ENCODE measurements at regions not wholly inside any gene's neighbourhood (a gene's known extent, or its start where the extent isn't known, plus 50 kb on each side); places are given as distances from the start of the nearest gene placed in this dataset.

DNA sequence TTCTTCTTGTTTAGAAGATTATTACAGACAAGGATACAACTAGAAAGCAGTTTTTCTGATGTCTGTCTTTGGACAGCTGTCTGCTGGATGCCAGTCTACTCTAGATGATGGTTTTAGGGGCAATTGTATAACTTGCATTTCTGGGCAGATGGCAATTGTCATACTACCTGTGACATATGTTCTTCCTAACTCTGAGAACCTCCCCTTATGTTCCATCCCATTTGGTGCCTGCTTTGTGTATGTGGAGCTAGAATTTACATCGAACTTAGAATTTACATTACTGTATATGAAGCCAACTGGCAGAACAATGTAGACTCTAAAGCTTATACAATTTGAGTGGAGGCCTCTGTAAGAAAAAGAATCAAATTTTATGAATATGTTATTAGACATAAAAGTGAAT is 430.2 kb upstream of the SEL1L start (continued):
- TF ChIP-seq EZH2 (IDR thresholded peaks at IDR 0.05; ENCODE audit: borderline replicate concordance, insufficient read depth, low read length, poor library complexity, severe bottlenecking): no peak

DNA sequence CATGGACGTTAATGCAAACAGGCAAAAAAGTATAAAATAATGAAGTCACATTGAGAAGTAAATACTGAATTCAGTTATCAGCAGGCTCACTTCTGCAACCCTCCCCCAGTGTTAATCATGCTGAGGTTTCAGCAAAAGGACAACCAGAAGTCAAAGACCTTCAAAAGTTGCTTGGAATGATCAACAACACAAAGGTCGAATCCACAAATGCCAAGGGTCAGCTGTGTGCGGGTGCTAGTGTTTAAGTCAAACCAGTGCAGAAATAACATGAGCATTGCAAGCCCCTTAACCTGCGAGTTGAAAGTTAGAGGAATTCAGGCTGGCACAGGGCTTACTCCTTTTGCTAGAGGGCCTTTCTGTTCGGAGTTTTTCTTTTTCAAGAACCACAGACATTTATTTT is 436.7 kb upstream of the SEL1L start:
- no peaks in the 10 kb centered on the region for H3K79me2 ChIP-seq (replicated peaks; ENCODE audit: insufficient read depth, low read length)
- H3K4me2 ChIP-seq (ENCODE audit: low read length): no peak overlapping the region
- H3K9ac ChIP-seq (ENCODE audit: low read length): no peak overlapping the region
- no peak overlapping the region for H2AFZ ChIP-seq (ENCODE audit: low read depth, low read length)
- no peaks in the 10 kb centered on the region for H3K36me3 ChIP-seq (ENCODE audit: insufficient read depth, low read length)
- H3K27me3 ChIP-seq (ENCODE audit: insufficient read depth, low read depth, low read length): no peaks in the 10 kb centered on the region
- H3F3A ChIP-seq (ENCODE audit: insufficient read depth, low read length, poor library complexity, severe bottlenecking): no peaks in the 10 kb centered on the region
- no peak overlapping the region for H3K4me3 ChIP-seq (ENCODE audit: low read length)
- H3K27ac ChIP-seq (ENCODE audit: low read length): no peak overlapping the region
- TF ChIP-seq, protein P1, sequence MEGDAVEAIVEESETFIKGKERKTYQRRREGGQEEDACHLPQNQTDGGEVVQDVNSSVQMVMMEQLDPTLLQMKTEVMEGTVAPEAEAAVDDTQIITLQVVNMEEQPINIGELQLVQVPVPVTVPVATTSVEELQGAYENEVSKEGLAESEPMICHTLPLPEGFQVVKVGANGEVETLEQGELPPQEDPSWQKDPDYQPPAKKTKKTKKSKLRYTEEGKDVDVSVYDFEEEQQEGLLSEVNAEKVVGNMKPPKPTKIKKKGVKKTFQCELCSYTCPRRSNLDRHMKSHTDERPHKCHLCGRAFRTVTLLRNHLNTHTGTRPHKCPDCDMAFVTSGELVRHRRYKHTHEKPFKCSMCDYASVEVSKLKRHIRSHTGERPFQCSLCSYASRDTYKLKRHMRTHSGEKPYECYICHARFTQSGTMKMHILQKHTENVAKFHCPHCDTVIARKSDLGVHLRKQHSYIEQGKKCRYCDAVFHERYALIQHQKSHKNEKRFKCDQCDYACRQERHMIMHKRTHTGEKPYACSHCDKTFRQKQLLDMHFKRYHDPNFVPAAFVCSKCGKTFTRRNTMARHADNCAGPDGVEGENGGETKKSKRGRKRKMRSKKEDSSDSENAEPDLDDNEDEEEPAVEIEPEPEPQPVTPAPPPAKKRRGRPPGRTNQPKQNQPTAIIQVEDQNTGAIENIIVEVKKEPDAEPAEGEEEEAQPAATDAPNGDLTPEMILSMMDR (IDR thresholded peaks at IDR 0.05; ENCODE audit: poor library complexity, severe bottlenecking): no peak
- TF ChIP-seq TAF1 (IDR thresholded peaks at IDR 0.05; ENCODE audit: low read depth): no peak
- TF ChIP-seq MXI1 (conservative IDR thresholded peaks at IDR 0.05; ENCODE audit: poor library complexity, severe bottlenecking): no peak
- no peak for TF ChIP-seq SMC3 (conservative IDR thresholded peaks at IDR 0.05; ENCODE audit: poor library complexity)
- no peak for TF ChIP-seq RAD21 (conservative IDR thresholded peaks at IDR 0.05)
- TF ChIP-seq, protein P2, sequence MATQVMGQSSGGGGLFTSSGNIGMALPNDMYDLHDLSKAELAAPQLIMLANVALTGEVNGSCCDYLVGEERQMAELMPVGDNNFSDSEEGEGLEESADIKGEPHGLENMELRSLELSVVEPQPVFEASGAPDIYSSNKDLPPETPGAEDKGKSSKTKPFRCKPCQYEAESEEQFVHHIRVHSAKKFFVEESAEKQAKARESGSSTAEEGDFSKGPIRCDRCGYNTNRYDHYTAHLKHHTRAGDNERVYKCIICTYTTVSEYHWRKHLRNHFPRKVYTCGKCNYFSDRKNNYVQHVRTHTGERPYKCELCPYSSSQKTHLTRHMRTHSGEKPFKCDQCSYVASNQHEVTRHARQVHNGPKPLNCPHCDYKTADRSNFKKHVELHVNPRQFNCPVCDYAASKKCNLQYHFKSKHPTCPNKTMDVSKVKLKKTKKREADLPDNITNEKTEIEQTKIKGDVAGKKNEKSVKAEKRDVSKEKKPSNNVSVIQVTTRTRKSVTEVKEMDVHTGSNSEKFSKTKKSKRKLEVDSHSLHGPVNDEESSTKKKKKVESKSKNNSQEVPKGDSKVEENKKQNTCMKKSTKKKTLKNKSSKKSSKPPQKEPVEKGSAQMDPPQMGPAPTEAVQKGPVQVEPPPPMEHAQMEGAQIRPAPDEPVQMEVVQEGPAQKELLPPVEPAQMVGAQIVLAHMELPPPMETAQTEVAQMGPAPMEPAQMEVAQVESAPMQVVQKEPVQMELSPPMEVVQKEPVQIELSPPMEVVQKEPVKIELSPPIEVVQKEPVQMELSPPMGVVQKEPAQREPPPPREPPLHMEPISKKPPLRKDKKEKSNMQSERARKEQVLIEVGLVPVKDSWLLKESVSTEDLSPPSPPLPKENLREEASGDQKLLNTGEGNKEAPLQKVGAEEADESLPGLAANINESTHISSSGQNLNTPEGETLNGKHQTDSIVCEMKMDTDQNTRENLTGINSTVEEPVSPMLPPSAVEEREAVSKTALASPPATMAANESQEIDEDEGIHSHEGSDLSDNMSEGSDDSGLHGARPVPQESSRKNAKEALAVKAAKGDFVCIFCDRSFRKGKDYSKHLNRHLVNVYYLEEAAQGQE (IDR thresholded peaks at IDR 0.05; ENCODE audit: borderline replicate concordance): no peak
- TF ChIP-seq POLR2AphosphoS5 (IDR thresholded peaks at IDR 0.05): no peak
- no peak for TF ChIP-seq EP300 (conservative IDR thresholded peaks at IDR 0.05; ENCODE audit: poor library complexity, severe bottlenecking)
- TF ChIP-seq EZH2 (IDR thresholded peaks at IDR 0.05; ENCODE audit: borderline replicate concordance, insufficient read depth, low read length, poor library complexity, severe bottlenecking): no peak
- H3K9me3 ChIP-seq (ENCODE audit: low read length): no peaks in the 10 kb centered on the region
- no peaks in the 10 kb centered on the region for H4K20me1 ChIP-seq (ENCODE audit: insufficient read depth)
- H3K9me2 ChIP-seq (ENCODE audit: insufficient read depth, low read length): no peaks in the 10 kb centered on the region

DNA sequence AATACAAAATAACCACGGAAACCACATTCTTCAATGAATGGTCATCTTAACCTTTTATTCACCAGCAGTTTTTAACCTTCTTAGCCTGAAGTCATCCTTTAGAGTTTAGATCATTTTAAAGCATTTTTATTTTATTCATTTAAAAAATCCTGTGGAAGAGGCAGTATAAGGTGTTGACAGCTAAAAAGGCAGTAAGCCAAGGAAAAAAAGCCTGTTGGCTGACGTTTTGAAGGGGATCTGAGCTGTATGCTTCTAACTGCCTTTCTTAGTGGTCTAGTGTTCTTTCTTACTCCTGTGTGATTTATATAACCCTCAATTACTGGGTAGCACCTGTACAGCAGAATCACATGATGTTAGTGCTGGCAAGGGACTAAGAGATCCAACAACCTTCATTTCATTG is 438.3 kb upstream of the SEL1L start:
- Histone ChIP-seq H3K9me3 (ENCODE audit: low read length) (no peaks in the 10 kb centered on the region), H3K27me3 (ENCODE audit: insufficient read depth, low read depth, low read length) (no peaks in the 10 kb centered on the region), H3K4me2 (ENCODE audit: low read length) (no peak overlapping the region), H3K9me2 (ENCODE audit: insufficient read depth, low read length) (no peaks in the 10 kb centered on the region), H4K20me1 (ENCODE audit: insufficient read depth) (no peaks in the 10 kb centered on the region), H3K79me2 (replicated peaks; ENCODE audit: insufficient read depth, low read length) (no peaks in the 10 kb centered on the region), H3F3A (ENCODE audit: insufficient read depth, low read length, poor library complexity, severe bottlenecking) (no peaks in the 10 kb centered on the region), H2AFZ (ENCODE audit: low read depth, low read length) (no peak overlapping the region), H3K9ac (ENCODE audit: low read length) (peak overlapping the region; percentile 4), H3K4me3 (ENCODE audit: low read length) (no peak overlapping the region), H3K27ac (ENCODE audit: low read length) (peak overlapping the region; percentile 55), H3K36me3 (ENCODE audit: insufficient read depth, low read length) (no peaks in the 10 kb centered on the region)
- TF ChIP-seq, protein P2 (IDR thresholded peaks at IDR 0.05; ENCODE audit: borderline replicate concordance): no peak
- no peak for TF ChIP-seq TAF1 (IDR thresholded peaks at IDR 0.05; ENCODE audit: low read depth)
- TF ChIP-seq, protein P1 (IDR thresholded peaks at IDR 0.05; ENCODE audit: poor library complexity, severe bottlenecking): no peak
- no peak for TF ChIP-seq MXI1 (conservative IDR thresholded peaks at IDR 0.05; ENCODE audit: poor library complexity, severe bottlenecking)
